ENCODE measurements at regions not wholly inside any gene's neighbourhood (a gene's known extent, or its start where the extent isn't known, plus 50 kb on each side); places are given as distances from the start of the nearest gene placed in this dataset.

DNA sequence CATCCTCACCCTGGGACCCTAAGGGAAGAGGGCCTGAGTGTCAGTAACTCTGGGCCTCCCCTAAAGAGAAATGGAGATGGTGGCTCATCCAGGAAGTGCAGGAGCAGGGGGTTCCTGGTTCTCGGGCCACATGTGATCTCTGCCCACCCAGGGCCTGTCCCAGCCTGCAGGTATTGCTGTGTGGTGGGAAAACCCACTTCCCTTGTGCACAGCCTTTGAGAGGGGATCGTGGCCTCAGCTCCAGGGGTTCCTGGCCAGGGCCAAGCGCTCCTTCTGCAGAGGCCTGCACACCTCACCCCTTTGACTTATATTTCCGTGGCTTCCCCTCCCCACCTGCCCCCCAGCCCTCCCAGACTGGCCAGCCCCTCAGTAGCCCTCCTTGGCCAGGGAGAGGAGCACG lies 213.5 kb downstream of the OR4C45 start:
- TF ChIP-seq, protein P1, sequence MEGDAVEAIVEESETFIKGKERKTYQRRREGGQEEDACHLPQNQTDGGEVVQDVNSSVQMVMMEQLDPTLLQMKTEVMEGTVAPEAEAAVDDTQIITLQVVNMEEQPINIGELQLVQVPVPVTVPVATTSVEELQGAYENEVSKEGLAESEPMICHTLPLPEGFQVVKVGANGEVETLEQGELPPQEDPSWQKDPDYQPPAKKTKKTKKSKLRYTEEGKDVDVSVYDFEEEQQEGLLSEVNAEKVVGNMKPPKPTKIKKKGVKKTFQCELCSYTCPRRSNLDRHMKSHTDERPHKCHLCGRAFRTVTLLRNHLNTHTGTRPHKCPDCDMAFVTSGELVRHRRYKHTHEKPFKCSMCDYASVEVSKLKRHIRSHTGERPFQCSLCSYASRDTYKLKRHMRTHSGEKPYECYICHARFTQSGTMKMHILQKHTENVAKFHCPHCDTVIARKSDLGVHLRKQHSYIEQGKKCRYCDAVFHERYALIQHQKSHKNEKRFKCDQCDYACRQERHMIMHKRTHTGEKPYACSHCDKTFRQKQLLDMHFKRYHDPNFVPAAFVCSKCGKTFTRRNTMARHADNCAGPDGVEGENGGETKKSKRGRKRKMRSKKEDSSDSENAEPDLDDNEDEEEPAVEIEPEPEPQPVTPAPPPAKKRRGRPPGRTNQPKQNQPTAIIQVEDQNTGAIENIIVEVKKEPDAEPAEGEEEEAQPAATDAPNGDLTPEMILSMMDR (IDR thresholded peaks at IDR 0.05; ENCODE audit: insufficient read depth, low read length) = no peak
- no peak overlapping the region for H3K4me3 ChIP-seq (ENCODE audit: low read depth, low read length)
- no peak for DNase-seq (ENCODE audit: low read depth)

GRCh38 chr11:50246699-50247098 lies 214.0 kb downstream of the OR4C45 start:
- TF ChIP-seq, protein P1 (IDR thresholded peaks at IDR 0.05; ENCODE audit: insufficient read depth, low read length) = no peak
- DNase-seq (ENCODE audit: low read depth) = no peak
- H3K4me3 ChIP-seq (ENCODE audit: low read depth, low read length) = no peak overlapping the region

DNA sequence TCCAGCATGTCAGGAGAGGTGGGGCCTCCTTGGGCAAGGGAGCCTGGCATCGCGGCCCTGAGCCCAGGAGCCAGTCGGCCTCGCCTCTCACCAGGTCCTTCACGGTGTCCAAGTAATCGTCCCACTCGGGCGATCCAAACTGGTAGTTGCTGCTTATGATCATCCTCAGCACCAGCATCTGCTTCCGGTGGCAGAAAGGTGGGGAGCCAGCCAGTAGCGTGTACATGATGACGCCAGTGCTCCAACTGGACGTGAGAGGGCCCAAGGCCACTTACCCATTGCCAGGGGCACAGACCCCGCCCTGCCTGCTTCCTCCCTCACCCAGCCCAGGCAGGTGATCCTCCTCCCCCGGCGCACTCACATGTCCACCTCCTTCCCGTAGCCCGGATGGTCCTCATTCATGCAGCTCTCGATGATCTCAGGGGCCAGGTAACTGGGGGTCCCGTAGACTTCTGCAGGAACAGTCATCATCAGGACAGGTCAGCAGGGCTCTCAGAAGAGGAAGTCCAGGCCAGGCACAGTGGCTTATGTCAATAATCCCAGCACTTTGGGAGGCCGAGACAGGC lies 214.7 kb downstream of the OR4C45 start:
- H3K4me3 ChIP-seq (ENCODE audit: low read depth, low read length) = no peak overlapping the region
- no peak for DNase-seq (ENCODE audit: low read depth)
- TF ChIP-seq, protein P1 (IDR thresholded peaks at IDR 0.05; ENCODE audit: insufficient read depth, low read length) = no peak

GRCh38 chr11:50267851-50268250 lies 235.2 kb downstream of the OR4C45 start:
- no peak for DNase-seq (ENCODE audit: low read depth)
- no peak overlapping the region for H3K4me3 ChIP-seq (ENCODE audit: low read depth, low read length)
- TF ChIP-seq, protein P1 (IDR thresholded peaks at IDR 0.05; ENCODE audit: insufficient read depth, low read length) = no peak

DNA sequence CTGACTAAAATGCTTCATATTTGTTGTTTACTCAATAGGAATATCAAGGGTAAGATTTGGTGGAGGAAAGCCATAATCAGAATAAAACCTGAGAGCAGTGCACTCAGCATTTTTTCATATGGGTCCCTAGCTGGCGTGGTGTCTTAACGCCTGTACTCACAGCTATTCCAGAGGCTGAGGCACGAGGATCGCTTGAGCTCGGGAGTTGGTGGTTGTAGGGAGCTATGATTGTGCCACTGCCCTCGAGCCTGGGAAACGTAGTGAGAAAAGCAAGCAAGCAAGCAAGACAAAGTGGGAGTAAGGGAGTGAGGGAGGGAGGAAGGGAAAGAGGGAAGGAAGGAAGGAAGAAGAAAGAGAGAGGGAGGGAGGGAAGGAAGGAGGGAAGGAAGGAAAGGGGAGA lies 242.5 kb downstream of the OR4C45 start:
- H3K4me3 ChIP-seq (ENCODE audit: low read depth, low read length) = no peak overlapping the region
- TF ChIP-seq, protein P1 (IDR thresholded peaks at IDR 0.05; ENCODE audit: insufficient read depth, low read length) = no peak
- no peak for DNase-seq (ENCODE audit: low read depth)

DNA sequence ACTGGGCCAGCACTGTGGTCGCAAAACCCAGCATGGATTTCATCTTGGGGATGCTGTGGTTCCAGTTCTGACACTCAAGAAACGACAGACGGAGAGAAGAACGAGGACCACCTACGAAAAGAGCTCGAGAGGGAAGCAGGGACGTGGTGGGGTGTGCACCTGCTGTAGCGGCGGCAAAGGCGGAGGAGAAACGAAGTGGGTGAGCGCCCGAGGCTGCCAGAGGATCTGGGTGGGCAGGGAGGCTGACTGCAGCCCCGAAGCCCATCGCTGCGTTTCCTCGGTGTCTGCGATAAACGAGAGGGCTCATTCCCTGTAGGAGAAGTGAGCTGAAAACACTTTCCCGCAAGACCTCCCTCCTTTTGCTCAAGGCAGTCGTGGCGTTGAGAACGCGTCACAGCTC lies 246.1 kb downstream of the OR4C45 start:
- H3K4me3 ChIP-seq (ENCODE audit: low read depth, low read length) = no peak overlapping the region
- TF ChIP-seq, protein P1 (IDR thresholded peaks at IDR 0.05; ENCODE audit: insufficient read depth, low read length) = no peak
- no peak for DNase-seq (ENCODE audit: low read depth)

Data from fibroblast of the aortic adventitia (primary cell).